Fibroblast of lung (primary cell): ENCODE measurements at regions not wholly inside any gene's neighbourhood (a gene's known extent, or its start where the extent isn't known, plus 50 kb on each side); places are given as distances from the start of the nearest gene placed in this dataset.

Source experiments
- DNase-seq, 2 donors: peaks; one replicate each; pipeline versions ENCODE4 v3.0.0 to v3.0.0-alpha.2; 2010; ENCODE audit warnings: low read depth in 2 of 2
- H2AFZ ChIP-seq: 2 replicates; pipeline ENCODE4 v1.5.1; 2012; ENCODE audit warnings: low read length, control low read depth, inconsistent platforms
- H3K27ac ChIP-seq: 2 replicates; pipeline ENCODE4 v1.5.1; 2011; ENCODE audit warnings: low read length, control low read depth; ENCODE audit not compliant: insufficient read depth
- H3K27me3 ChIP-seq: 2 replicates; pipeline ENCODE4 v1.5.1; 2011; ENCODE audit warnings: mild to moderate bottlenecking, low read length; ENCODE audit not compliant: control insufficient read depth, insufficient read depth
- H3K36me3 ChIP-seq: 2 replicates; pipeline ENCODE4 v1.5.1; 2011; ENCODE audit warnings: low read length; ENCODE audit not compliant: control insufficient read depth, insufficient read depth
- H3K4me1 ChIP-seq: 2 replicates; pipeline ENCODE4 v1.5.1; 2011; ENCODE audit warnings: low read length; ENCODE audit not compliant: control insufficient read depth, insufficient read depth; ENCODE audit errors: extremely low read depth
- H3K4me2 ChIP-seq: 2 replicates; pipeline ENCODE4 v1.5.1; 2011; ENCODE audit warnings: low read length, control low read depth; ENCODE audit not compliant: insufficient read depth; ENCODE audit errors: extremely low read depth
- H3K4me3 ChIP-seq, 4 experiments: fragments of 200-600 bp in 1 of 4; sonication (generic) in 1 of 4; replicated peaks in 1 of 4; 2 replicates each; pipeline ENCODE4 v1.5.1; 2011 to 2016; ENCODE audit warnings: low read length in 4 of 4, low read depth in 3 of 4, mild to moderate bottlenecking in 3 of 4, control low read depth in 2 of 4, inconsistent platforms in 1 of 4, mixed read lengths in 1 of 4; ENCODE audit not compliant: insufficient read depth in 1 of 4; ENCODE audit errors: control extremely low read depth in 1 of 4
- H3K79me2 ChIP-seq: 2 replicates; pipeline ENCODE4 v1.5.1; 2012; ENCODE audit warnings: mild to moderate bottlenecking, low read length, inconsistent platforms; ENCODE audit not compliant: control insufficient read depth, insufficient read depth
- H3K9ac ChIP-seq: 2 replicates; pipeline ENCODE4 v1.5.1; 2011; ENCODE audit warnings: mild to moderate bottlenecking, low read length, control low read depth; ENCODE audit not compliant: insufficient read depth
- H3K9me3 ChIP-seq: 2 replicates; pipeline ENCODE4 v1.5.1; 2012; ENCODE audit warnings: low read depth, low read length; ENCODE audit not compliant: control insufficient read depth, insufficient read depth
- H4K20me1 ChIP-seq: 2 replicates; pipeline ENCODE4 v1.5.1; 2011; ENCODE audit warnings: low read length; ENCODE audit not compliant: control insufficient read depth, insufficient read depth; ENCODE audit errors: extremely low read depth
- EZH2 ChIP-seq: IDR thresholded peaks from 2 replicates; pipeline ENCODE4 v1.5.1; 2012; ENCODE audit warnings: low read length, control low read depth, mild to moderate bottlenecking; ENCODE audit errors: missing control alignments
- TF ChIP-seq, protein P1 (sequence below), 2 donors: IDR thresholded peaks in 1 of 2; conservative IDR thresholded peaks in 1 of 2; 1 replicate in 1 of 2; 2 replicates in 1 of 2; pipeline ENCODE4 v1.5.1; 2011 to 2012; ENCODE audit warnings: low read length in 2 of 2, control low read depth in 1 of 2, inconsistent platforms in 1 of 2, low read depth in 1 of 2, mild to moderate bottlenecking in 1 of 2

DNA sequence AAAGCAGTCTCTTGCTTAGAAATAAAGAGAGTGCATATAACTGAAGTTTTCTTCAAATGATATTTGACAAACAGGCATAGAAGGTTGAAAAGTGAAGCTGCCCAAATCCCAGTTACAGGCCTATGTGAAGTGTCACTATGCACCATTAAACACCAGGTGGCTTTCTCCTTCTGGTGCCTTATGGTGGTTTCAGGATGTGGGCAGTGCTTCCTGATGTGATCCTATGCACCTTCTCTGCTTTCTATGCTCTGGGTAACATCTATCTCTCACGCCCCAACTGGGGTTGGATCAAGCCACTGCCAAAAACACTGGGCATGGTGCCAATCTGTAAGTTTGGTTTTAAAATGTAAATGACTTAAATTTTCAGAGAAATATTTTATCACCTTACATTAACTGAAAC, 744.7 kb downstream of the TUSC7 start:
- H3K79me2 ChIP-seq: no peaks in the 10 kb centered on the region

DNA sequence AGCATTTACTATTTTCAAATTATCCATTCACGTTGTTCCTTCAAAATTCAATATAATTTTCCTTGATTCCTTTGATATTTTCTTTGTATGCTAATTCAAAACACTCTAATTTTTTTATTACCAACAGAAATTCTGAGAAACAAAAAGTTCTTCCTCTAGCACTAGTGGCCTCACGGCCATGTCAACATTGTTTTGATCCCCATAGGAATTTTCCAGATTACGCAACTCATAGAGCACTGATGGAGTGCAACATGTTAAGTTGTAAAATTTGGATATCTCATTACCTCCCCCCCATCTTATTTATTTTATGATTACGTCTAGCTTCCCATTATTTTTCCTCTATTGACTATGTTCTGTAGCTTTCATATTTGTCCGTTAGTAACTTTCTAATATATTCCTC, 745.3 kb downstream of the TUSC7 start:
- Histone ChIP-seq H3K27ac (no peak overlapping the region), H3K36me3 (no peaks in the 10 kb centered on the region), H3K27me3 (no peaks in the 10 kb centered on the region), H4K20me1 (no peaks in the 10 kb centered on the region), H3K4me1 (no peaks in the 10 kb centered on the region), H2AFZ (no peak overlapping the region), H3K9me3 (no peaks in the 10 kb centered on the region), H3K4me3 (no peak overlapping the region), H3K9ac (no peak overlapping the region), H3K4me2 (no peak overlapping the region), H3K79me2 (no peaks in the 10 kb centered on the region)
- TF ChIP-seq, protein P1, sequence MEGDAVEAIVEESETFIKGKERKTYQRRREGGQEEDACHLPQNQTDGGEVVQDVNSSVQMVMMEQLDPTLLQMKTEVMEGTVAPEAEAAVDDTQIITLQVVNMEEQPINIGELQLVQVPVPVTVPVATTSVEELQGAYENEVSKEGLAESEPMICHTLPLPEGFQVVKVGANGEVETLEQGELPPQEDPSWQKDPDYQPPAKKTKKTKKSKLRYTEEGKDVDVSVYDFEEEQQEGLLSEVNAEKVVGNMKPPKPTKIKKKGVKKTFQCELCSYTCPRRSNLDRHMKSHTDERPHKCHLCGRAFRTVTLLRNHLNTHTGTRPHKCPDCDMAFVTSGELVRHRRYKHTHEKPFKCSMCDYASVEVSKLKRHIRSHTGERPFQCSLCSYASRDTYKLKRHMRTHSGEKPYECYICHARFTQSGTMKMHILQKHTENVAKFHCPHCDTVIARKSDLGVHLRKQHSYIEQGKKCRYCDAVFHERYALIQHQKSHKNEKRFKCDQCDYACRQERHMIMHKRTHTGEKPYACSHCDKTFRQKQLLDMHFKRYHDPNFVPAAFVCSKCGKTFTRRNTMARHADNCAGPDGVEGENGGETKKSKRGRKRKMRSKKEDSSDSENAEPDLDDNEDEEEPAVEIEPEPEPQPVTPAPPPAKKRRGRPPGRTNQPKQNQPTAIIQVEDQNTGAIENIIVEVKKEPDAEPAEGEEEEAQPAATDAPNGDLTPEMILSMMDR (conservative IDR thresholded peaks at IDR 0.05 in 1 of 2, IDR thresholded peaks at IDR 0.05 in 1 of 2; ENCODE audit: low read depth in 1 of 2, low read length in 2 of 2): no peak
- TF ChIP-seq EZH2: no peak
- DNase-seq: no peak

More for the DNA sequence above, 744.7 kb downstream of the TUSC7 start:
- no peak overlapping the region for H3K9ac ChIP-seq
- no peaks in the 10 kb centered on the region for H3K9me3 ChIP-seq
- H2AFZ ChIP-seq: no peak overlapping the region
- no peak for TF ChIP-seq EZH2
- TF ChIP-seq, protein P1 (conservative IDR thresholded peaks at IDR 0.05 in 1 of 2, IDR thresholded peaks at IDR 0.05 in 1 of 2; ENCODE audit: low read depth in 1 of 2, low read length in 2 of 2): no peak
- no peaks in the 10 kb centered on the region for H3K36me3 ChIP-seq
- no peaks in the 10 kb centered on the region for H3K4me1 ChIP-seq
- H4K20me1 ChIP-seq: no peaks in the 10 kb centered on the region
- H3K4me2 ChIP-seq: no peak overlapping the region
- H3K27me3 ChIP-seq: no peaks in the 10 kb centered on the region
- no peak overlapping the region for H3K4me3 ChIP-seq
- H3K27ac ChIP-seq: no peak overlapping the region
- peak in 1 of 2 donors; percentile 2 for DNase-seq

DNA sequence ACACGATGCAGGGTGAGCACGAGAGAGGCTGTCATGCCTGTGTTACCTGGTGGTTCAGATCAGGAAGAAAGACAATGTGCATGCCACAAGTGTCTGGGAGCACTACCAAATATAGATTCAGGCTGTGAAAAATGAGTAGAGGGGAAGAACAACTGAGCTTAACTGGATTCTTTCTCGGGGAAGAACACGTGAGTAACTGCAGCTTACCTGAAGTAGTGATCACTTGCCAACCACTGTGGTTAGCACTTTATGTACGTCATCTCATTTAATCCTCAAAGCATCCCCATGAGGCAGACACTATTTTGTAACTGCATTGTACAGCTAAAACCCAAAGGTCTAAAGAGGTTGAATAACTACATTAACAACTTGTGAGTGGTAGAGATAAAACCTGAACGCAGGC, 746.2 kb downstream of the TUSC7 start:
- no peaks in the 10 kb centered on the region for H3K9me3 ChIP-seq
- H3K27ac ChIP-seq: no peak overlapping the region
- DNase-seq: no peak
- H2AFZ ChIP-seq: no peak overlapping the region
- no peak for TF ChIP-seq EZH2
- TF ChIP-seq, protein P1 (conservative IDR thresholded peaks at IDR 0.05 in 1 of 2, IDR thresholded peaks at IDR 0.05 in 1 of 2; ENCODE audit: low read depth in 1 of 2, low read length in 2 of 2): no peak
- no peak overlapping the region for H3K4me3 ChIP-seq
- H3K27me3 ChIP-seq: no peaks in the 10 kb centered on the region
- no peak overlapping the region for H3K9ac ChIP-seq
- no peak overlapping the region for H3K4me2 ChIP-seq
- H3K79me2 ChIP-seq: no peaks in the 10 kb centered on the region
- no peaks in the 10 kb centered on the region for H3K4me1 ChIP-seq
- H4K20me1 ChIP-seq: no peaks in the 10 kb centered on the region
- H3K36me3 ChIP-seq: no peaks in the 10 kb centered on the region
